HG03378 (cell line): ENCODE measurements at regions not wholly inside any gene's neighbourhood (a gene's known extent, or its start where the extent isn't known, plus 50 kb on each side); places are given as distances from the start of the nearest gene placed in this dataset.

ENCODE experiments used
- ATAC-seq: cut with Tn5 transposase; IDR thresholded peaks from one replicate; pipeline ENCODE4 v1.9.1; 2021; ENCODE audit warnings: mild to moderate bottlenecking, moderate library complexity; ENCODE audit not compliant: unreplicated experiment

DNA sequence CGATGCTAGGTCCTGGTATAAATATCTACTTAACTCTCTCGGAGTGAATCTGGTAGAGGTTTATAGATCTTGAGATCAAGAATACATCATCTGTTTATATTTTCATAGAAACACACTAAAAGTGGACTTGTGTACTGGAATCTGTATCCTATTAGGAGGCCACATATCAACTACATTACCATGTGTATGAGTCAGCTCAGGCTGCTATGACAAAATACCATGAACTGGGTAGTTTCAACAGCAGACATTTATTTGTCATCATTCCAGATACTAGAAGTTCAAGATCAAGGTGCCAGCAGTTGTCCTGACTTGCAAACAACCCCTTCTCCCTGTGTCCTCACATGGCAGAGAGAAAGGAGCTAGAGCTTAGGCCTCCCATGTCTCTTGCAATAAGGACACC lies 113.9 kb upstream of the PFKP start:
- no peak for ATAC-seq

DNA sequence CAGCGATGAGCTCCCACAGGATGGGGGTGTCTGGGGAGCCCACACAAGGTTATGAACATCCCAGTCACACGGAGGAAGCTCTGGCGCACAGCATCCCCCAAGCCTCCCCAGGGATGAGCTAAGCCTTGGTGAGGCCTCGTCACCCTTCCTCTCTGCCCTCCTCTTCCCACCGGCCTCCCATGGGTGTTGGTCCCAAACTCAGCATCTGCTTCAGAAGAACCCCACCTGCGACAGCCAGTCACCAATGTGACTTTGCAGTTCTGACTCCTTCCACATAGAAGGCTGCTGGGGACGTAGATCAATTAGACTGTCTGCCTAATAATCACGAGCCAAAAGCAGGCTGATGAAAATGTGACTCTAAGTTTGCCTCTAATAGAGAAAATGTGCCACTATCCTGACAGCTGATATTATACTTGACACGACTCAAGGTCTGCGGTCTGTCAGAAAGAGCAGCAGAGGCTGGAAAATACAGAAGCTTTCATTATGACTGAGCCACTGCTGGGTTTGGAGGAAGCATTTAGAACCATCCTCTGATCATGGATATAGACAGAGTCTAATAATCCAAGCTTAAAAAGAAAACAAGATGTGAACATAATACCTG lies 116.0 kb upstream of the PFKP start:
- peak; percentile 30 for ATAC-seq

DNA sequence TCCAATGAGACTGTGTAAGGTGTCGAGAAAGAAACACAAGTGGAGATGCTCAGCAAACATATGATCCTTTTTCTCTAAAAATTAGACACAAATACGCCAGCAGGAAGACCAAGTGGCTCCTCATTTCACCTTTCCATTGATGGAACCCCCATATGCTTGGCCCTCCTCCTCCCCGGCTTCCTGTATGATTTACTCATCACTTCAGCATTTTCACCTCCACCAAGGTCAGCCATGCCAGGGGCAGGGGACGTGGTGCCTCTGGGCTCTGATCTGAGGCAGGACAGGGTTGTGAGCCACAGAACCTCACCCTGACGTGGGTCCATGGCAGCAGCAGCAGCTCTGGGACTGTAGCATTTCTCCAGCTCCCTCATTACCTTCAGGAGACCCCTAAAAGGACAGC lies 116.8 kb upstream of the PFKP start:
- ATAC-seq, result no peak

DNA sequence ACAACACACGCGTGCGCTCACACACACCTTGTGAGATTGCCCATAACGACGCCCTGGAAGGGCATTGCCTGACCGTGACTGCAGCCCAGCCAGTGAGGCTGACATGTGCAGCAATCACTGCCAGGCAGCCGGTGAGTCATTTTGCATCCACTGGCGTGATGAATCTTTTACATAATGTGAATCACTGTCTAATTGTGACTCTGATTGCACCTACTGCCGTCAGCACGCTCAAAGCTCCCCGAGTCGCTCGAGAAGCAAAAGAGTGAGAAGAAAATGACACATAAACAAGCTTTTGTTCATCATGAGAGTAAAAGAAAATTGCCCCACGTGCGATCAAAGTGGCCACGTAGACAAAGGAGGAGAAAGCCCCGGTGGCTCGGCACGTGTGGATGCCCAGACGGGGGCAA lies 117.4 kb upstream of the PFKP start:
- peak; percentile 58 for ATAC-seq

DNA sequence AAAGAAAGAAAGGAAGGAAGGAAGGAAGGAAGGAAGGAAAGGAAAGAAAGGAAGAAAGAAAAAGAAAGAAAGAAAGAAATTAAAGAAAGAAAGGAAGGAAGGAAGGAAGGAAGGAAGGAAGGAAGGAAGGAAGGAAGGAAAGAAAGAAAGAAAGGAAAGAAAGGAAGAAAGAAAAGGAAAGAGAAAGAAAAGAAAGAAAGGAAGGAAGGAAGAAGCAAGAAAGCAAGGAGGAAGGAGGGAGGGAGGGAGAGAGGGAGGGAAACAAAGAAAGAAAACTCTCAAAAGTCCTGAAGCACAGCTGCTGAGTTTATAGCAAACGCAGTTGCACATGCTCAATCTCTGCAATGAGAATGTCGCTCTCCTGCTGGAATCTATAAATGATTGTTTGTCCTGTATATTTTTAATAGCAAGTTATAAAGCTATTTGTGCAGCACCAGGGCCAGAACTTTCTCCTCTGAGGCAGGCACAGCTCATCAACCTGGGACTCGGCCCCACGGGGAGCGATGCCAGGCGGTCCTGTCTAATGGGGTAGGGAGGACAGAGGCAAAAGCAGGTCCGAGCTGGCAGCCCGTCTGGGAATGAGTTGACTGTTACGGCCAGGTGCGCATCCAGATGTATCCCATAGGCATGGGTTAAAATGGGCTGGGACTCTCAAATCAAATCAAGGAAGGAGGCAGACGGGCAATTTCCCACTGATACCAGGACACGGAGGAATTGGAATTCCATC lies 118.0 kb upstream of the PFKP start:
- no peak for ATAC-seq

DNA sequence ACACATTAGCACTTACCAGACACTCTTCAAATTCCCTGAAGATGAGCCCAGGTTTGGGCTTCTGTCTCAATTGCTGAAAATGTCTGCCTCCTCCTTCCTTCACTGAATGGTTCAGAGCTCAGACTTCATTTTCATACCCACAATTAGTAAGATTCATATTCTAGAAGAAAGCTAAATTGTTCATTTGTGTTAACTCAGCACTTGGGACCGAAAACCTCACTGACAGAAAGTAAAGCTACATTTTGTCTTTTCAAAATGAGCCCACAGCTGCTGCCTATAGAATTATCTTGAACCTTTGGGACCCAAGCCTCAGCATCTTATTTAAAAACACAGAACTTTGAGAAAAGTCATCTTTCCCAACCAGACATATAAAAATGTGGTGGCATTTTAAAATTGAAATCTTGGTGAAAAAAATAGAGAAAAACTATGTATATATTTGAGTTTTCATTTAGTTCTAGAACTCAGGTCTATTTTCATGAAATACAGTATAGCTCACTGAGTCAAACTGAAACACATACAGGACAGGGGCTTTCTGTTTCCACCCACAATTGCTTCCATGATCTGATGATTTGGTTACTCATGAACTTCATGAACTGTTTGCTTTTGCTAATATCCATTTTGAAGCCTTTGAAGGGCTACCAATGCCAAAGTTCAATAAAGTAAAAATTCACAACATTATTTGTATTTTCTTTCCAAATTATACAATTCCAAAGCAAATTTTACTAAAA lies 119.1 kb upstream of the PFKP start:
- ATAC-seq, result peak; percentile 80

DNA sequence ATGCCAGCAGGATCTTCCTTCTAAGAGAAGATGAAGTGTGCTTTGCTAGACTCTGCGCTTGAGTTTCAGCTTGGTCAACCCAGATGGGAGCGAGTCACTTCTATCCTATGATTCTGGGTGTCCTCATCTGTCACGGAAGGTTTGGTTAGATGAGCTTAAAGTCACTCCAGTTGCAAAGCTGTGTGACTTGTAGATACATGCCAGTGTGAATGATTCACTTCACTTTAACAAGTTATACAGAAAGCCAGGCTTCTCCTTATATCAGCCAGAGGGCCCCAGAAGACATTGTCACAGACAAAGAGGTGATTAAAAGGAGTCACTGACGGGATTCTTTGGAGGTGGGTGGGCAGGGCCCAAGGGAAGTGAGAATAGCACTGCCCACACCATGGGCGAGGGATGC lies 122.6 kb upstream of the PFKP start:
- ATAC-seq, result no peak

DNA sequence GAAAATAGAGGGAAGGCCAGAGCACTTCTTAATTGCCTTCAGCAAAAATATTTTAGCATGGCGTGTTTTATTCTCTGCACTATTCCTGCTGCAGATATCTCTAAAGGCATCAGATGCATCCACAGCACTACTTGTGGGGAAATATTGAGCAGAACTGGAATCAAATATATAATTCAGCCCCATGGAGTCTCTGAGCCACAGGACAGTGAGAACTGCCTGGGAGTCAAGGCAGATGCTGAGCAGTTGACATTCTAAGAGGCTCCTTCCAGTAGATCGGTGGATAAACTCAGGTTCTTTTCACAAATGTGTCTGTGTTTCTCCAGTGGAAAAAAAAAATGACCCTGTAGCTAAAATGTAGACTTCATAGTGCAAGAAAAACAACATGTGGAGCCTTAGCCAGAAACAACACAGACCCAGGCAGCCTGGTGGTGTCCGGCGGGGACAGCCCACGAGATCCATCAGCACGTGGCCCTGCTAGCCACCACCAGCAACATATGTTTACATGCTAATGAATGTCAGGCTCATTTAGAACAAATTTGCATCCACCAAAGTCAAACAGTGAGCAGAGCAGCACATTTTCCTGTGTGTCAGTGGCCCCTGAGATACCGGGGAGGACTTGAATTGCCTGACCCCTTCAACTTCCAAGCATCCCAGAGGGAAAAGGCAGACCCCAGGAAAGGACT lies 123.3 kb upstream of the PFKP start:
- ATAC-seq, result no peak

DNA sequence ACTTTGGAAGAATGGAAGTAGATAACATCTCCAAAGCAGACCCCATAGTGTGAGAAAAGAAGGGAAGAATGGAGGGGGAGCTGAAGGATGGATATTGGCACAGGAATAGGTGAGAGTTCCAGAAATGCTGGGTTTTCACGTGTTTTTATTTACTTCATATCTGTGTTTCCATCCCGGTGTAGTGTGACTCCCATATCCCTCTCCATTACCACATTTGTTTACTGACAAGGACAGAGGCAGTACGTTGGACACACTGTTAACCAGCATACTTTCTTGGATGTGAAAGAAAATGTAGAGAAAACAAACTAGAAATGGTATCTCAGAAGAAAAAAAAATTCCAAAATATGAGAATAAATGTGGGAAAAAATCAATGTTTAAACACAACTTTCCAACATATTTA lies 124.4 kb upstream of the PFKP start:
- no peak for ATAC-seq

DNA sequence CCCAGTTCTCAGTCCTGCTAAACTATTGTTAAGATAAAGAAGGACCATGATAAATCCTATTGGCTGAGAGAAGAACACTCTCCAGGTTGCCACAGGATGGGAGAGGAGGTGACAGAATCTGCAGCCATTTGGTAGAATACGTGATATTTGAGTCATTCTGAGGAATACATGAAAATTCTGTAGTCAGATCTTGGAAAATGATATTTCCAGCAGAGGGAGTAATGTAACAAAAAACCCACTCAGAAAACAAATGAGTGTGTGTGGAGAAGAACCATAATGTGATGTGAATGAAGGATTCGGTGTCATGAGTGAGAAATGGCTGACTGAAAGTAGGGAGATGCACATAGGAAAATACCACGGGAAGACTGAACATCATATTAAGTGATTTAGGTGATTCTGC lies 128.5 kb upstream of the PFKP start:
- ATAC-seq, result no peak

DNA sequence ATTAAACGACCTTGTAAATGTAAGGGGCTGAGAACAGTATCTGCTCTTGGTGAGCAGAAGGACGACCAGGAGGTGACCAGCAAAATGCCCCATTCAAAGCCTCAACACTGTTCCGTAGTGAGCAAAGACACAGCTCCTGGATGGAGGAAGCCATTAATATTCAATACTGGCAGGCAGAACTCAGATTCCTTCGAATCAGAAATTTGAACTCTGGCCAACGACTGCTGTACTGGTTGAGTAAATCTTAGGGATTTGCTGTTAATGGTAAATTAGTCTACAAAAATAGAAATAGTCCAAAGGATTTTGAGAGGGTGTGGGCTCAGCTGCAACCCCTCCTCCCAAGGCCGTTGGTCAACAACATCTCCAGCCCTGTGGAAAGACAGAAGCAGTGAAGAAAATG lies 130.5 kb upstream of the PFKP start:
- ATAC-seq, result no peak

DNA sequence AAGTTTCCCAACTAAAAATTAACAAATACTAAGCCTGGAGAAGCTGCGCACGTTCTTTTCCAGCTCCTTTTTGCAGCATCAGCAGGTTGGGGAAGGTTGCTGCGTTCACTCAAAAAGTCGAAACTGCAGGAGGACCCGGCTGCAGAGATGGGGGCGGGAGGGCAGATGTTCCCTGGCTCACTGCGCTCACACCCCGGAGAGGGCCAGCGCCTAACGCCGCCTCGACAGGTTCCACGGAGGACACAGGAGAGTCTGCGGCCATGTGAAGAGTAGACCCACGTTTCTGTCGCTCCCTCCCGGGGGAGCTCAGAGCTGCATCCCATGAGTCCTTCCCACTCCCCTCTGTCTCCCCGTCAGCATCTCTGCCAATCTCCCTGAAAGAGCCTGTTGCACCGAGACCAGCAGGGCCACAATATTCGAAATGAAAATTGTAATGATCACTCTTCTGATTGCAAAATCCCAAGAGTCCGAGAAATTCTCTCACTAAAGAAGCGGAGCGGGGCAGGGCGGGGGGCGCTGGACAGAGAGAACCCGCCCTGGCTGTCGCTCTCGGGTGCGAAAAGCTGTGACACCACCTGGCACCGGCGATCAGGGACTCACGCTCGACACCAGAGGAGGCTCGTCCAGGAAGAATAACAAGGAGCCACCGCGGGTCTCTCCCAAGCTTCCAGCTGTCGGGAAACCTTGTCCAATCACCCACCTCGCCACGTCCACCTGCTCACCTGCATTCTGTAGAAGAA lies 131.5 kb upstream of the PFKP start:
- ATAC-seq, result no peak

DNA sequence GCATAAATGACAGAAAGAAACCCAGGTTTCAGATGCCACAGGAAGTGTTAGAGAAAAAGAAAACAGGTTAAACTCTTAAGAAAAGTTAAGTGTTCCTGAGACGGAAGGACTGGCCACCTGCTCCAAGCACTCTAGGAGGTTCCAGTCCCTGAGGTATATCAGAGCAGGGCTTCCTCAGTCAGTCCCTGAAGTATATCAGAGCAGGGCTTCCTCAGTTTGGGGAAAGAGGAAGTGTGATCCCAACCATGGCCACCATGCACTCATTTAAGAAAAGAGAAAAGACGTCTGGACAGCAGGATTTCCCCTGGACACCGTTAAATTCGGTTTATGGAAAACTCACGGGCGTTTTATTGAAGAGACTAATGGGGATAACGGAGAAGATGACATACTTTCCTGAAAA lies 133.4 kb upstream of the PFKP start:
- ATAC-seq, result no peak

DNA sequence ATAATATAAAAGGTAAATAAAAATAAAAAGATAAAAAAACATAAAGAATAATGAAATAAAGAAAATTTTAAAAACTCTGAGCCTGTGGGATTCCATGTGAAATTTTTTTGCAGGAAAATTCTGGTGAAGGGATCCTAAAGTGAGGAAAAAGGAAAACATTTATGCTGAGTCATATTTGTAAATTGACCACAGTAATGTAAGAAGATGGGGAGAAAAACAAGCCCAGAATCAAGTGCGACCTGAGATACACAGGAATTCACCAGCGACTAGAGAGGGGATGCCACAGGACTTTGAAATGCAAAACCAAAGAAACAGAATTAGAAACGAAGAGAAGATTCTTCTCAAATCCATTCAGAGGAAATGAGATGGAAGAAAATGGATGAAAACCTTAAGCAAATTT lies 133.8 kb upstream of the PFKP start:
- ATAC-seq, result no peak

DNA sequence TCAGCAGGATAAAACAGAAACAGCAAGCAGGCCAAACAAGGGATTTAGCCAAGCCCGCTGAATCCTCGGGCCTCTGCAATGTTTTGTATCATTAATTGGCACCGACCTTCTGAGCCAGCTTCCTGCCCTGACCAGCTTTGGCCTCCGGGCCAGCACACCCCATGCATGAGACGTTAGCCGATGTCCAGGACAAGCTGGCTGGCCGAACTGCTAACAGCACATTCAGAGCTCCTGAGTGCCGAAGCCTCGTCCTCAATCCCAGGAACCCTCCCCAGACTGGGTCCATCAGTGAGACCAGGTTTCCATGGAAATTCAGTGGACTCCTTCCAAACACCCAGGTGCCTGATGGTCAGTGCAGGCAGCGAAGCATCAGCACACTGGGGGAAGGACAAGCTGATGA lies 134.3 kb upstream of the PFKP start:
- ATAC-seq, result no peak

DNA sequence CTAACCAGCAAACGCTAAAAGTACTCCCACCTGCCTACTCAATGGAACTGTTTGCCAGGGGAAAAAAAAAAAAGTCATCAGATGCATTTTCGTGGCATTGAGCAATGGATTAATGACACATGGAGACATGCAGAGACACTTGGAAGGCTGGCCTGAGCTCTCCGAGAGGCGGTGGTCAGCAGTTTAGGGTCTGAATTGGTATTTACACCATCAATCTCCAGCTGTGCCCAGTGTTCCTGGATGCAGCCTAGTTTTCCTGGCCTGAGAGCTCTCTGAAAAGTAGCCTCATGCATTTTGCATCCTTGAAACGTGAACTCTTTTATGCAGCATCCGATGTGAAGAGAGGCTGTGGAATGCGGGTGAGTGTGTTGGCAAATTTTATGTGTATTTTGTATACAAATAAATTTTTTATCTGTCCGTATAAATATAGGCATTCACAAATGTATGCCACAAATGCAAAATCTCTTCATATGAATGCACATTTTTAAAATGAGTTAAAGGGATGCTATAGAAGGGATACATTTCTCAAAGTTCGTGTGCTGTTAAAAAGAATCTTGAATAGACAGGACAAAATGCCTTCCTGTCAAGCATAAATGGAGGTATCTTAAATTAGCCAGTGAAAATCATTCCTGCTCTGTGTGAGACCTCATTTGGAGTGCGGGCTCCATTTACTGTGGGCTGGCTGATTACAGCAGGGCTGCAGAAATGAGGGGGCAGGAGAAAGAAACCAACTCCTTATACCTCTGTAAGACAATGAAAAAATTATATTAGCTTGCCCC lies 137.7 kb upstream of the PFKP start:
- no peak for ATAC-seq

DNA sequence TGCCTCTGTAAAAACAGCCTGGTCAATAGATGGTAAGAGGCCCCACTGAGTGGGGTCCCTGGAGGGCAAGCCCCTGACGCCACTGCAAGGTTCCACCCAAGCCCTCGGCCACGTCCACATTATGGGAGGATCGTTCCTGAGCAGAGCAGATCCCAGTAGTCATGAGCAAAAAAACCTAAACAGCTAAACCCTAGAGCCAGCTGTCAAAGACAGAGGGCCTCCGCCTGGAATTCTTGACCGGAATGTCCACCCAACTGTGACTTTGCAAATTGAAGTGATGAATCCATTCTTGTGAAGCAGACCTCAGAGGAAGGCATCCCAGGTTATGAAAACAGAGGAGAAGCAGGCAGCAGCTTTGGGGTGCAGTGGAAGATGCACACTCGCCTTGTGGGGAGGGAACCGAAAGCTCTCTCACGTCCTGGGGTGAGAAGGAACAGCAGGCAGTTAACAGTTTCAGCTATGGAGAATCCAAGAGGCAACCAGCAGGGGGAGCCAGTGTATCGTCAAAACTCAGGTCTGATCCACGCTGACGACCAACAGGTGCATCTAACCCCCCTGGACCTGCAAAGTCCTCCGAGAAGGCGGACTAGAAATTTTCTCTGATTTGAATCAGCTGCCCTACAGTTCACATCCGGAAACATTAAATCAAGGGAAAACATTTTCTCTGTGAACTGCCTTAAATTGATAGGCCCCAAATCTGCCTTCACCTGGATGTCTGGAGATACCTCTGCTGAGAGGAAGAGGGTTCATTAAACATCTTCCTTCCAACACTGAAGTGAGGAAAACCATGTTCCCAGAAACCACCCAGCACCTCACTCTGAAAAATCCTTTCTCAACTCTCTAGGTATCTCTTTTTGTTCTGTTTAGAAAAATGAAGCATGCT lies 139.1 kb upstream of the PFKP start:
- peak; percentile 84 for ATAC-seq

DNA sequence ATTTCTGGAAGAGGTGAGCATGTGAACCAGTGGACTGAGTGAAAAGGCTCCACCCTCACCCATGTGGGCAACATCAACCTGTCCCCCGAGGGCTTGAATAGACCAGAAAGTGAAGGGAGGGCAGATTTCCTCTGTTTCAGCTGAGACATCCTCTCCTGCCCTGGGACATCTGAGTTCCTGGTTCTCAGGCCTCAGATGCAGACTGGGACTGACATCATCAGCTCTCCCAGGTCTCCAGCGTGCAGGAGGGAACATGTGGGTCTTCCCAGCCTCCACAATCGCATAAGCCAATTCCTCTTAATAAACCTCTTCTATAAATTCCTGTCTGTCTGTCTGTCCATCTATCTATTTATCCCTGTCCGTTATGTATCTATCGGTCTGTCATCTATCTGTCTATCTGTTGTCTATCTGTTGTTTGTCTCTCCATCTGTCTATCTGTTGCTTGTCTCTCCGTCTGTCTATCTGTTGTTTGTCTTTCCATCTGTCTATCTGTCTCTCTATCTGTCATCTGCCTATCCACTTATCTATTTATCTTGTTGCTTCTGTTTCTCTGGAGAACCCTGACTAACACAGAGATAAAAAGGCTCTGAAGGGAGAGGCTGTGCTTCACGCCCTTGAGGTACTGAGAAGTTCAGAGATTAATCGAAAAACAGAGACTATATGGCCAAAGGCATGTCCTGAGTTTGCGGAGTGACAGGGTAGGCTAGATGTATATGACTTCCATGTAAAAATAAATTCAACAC lies 140.3 kb upstream of the PFKP start:
- ATAC-seq, result no peak

DNA sequence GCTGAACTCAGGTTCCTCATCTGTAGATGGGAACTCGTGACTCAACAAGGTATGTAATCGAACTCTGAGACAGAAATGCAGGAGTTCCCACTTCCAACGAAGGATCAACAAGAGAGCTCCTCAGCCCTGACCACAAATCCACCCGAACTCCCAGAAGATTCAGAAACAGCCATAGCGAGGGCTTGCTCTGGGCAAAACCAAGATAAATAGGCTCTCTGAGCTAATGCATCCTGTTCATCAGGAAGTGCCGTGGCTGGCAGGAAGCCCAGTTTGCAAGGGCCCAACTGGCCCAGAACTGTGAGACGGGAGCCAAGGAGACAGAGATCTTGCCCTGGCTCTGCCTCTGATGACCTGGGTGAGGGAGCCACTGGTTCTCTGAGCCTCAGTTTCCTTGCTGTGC lies 141.7 kb upstream of the PFKP start:
- no peak for ATAC-seq
